H9 (cell line): ENCODE measurements at regions not wholly inside any gene's neighbourhood (a gene's known extent, or its start where the extent isn't known, plus 50 kb on each side); places are given as distances from the start of the nearest gene placed in this dataset.

Experiments used
- DNase-seq: peaks from one replicate; pipeline ENCODE4 v3.0.0-alpha.2; 2017
- H2AFZ ChIP-seq: one replicate; pipeline ENCODE4 v1.6.1; 2013; ENCODE audit warnings: mild to moderate bottlenecking, low read length, control low read depth, moderate library complexity
- H2AK5ac ChIP-seq: 2 replicates; pipeline ENCODE4 v1.6.1; 2013; ENCODE audit warnings: low read length, control low read depth, mixed read lengths; ENCODE audit not compliant: insufficient read length
- H2BK120ac ChIP-seq: one replicate; pipeline ENCODE4 v1.6.1; 2013; ENCODE audit warnings: low read depth, mild to moderate bottlenecking, low read length, control low read depth, inconsistent platforms; ENCODE audit not compliant: poor library complexity, severe bottlenecking
- H2BK12ac ChIP-seq: 2 replicates; pipeline ENCODE4 v1.6.1; 2013; ENCODE audit warnings: low read length, control low read depth, mixed read lengths, low read depth; ENCODE audit not compliant: insufficient read length
- H2BK15ac ChIP-seq: 2 replicates; pipeline ENCODE4 v1.6.1; 2013; ENCODE audit warnings: low read depth, low read length, control low read depth
- H2BK20ac ChIP-seq: one replicate; pipeline ENCODE4 v1.6.1; 2013; ENCODE audit warnings: low read depth, mild to moderate bottlenecking, low read length, control low read depth, inconsistent platforms; ENCODE audit not compliant: poor library complexity, severe bottlenecking
- H2BK5ac ChIP-seq: 2 replicates; pipeline ENCODE4 v1.6.1; 2013; ENCODE audit warnings: low read length, control low read depth, mixed read lengths; ENCODE audit not compliant: insufficient read length
- H3K14ac ChIP-seq: 2 replicates; pipeline ENCODE4 v1.6.1; 2013; ENCODE audit warnings: low read length, control low read depth; ENCODE audit not compliant: insufficient read depth
- H3K18ac ChIP-seq: 2 replicates; pipeline ENCODE4 v1.6.1; 2013; ENCODE audit warnings: low read depth, mild to moderate bottlenecking, mixed read lengths, low read length, control low read depth; ENCODE audit not compliant: insufficient read length
- H3K23ac ChIP-seq: 2 replicates; pipeline ENCODE4 v1.6.1; 2013; ENCODE audit warnings: low read length, control low read depth, mixed read lengths, low read depth; ENCODE audit not compliant: insufficient read length
- H3K23me2 ChIP-seq: 2 replicates; pipeline ENCODE4 v1.6.1; 2013; ENCODE audit warnings: low read depth, mild to moderate bottlenecking, mixed read lengths, low read length, control low read depth; ENCODE audit not compliant: insufficient read length, poor library complexity, severe bottlenecking
- H3K27ac ChIP-seq: 2 replicates; pipeline ENCODE4 v1.5.1; 2013; ENCODE audit warnings: low read length, control low read depth, mixed read lengths, low read depth; ENCODE audit not compliant: insufficient read length
- H3K27me3 ChIP-seq: 2 replicates; pipeline ENCODE4 v1.6.1; 2013; ENCODE audit warnings: low read length, control low read depth, inconsistent platforms; ENCODE audit not compliant: insufficient read depth
- H3K4ac ChIP-seq: 2 replicates; pipeline ENCODE4 v1.6.1; 2013; ENCODE audit warnings: low read depth, mild to moderate bottlenecking, control low read depth, inconsistent platforms, low read length, moderate library complexity
- H3K4me1 ChIP-seq: 2 replicates; pipeline ENCODE4 v1.6.1; 2013; ENCODE audit warnings: low read length, control low read depth, inconsistent platforms; ENCODE audit not compliant: insufficient read depth
- H3K4me2 ChIP-seq: 2 replicates; pipeline ENCODE4 v1.6.1; 2013; ENCODE audit warnings: low read length, control low read depth, mixed read lengths; ENCODE audit not compliant: insufficient read length, insufficient read depth
- H3K56ac ChIP-seq: 2 replicates; pipeline ENCODE4 v1.6.1; 2013; ENCODE audit warnings: low read depth, mild to moderate bottlenecking, mixed read lengths, low read length, control low read depth; ENCODE audit not compliant: insufficient read length
- H3K79me1 ChIP-seq: 2 replicates; pipeline ENCODE4 v1.6.1; 2013; ENCODE audit warnings: low read depth, mild to moderate bottlenecking, moderate library complexity, low read length, control low read depth, inconsistent platforms; ENCODE audit not compliant: insufficient read depth, poor library complexity, severe bottlenecking
- H3K79me2 ChIP-seq: 2 replicates; pipeline ENCODE4 v1.6.1; 2013; ENCODE audit warnings: low read length, control low read depth, inconsistent platforms; ENCODE audit not compliant: insufficient read depth
- H3K9ac ChIP-seq: 2 replicates; pipeline ENCODE4 v1.6.1; 2013; ENCODE audit warnings: low read length, control low read depth, mixed read lengths; ENCODE audit not compliant: insufficient read length; ENCODE audit errors: extremely low read depth
- H3K9me3 ChIP-seq: one replicate; pipeline ENCODE4 v1.6.1; 2013; ENCODE audit warnings: low read depth, low read length, inconsistent platforms; ENCODE audit not compliant: control insufficient read depth
- H3T11ph ChIP-seq: one replicate; pipeline ENCODE4 v1.6.1; 2013; ENCODE audit warnings: mild to moderate bottlenecking, low read length, control low read depth, inconsistent platforms
- H4K20me1 ChIP-seq: one replicate; pipeline ENCODE4 v1.6.1; 2013; ENCODE audit not compliant: control insufficient read depth, insufficient read length, insufficient read depth
- H4K5ac ChIP-seq: 2 replicates; pipeline ENCODE4 v1.6.1; 2013; ENCODE audit warnings: low read depth, mild to moderate bottlenecking, mixed read lengths, low read length, control low read depth; ENCODE audit not compliant: insufficient read length
- H4K8ac ChIP-seq: replicated peaks from 2 replicates; pipeline ENCODE4 v1.6.1; 2013; ENCODE audit warnings: low read length, control low read depth, mixed read lengths, low read depth; ENCODE audit not compliant: insufficient read length
- H4K91ac ChIP-seq: 2 replicates; pipeline ENCODE4 v1.6.1; 2013; ENCODE audit warnings: low read depth, mild to moderate bottlenecking, moderate library complexity, mixed read lengths, low read length, control low read depth; ENCODE audit not compliant: insufficient read length
- H3K27ac Mint-ChIP-seq, 3 experiments: 2 replicates in 2 of 3; 3 replicates in 1 of 3; pipeline ENCODE4 v1.8.0; 2020 to 2021; ENCODE audit warnings: mixed read lengths in 3 of 3, mild to moderate bottlenecking in 1 of 3, moderate library complexity in 1 of 3
- H3K27me3 Mint-ChIP-seq: 2 replicates; pipeline ENCODE4 v1.8.0; 2021; ENCODE audit warnings: low read depth, mild to moderate bottlenecking, moderate library complexity, mixed read lengths
- H3K36me3 Mint-ChIP-seq, 3 experiments: 2 replicates in 2 of 3; 3 replicates in 1 of 3; pipeline ENCODE4 v1.8.0; 2020 to 2021; ENCODE audit warnings: low read depth in 3 of 3, mixed read lengths in 3 of 3; ENCODE audit not compliant: insufficient read depth in 1 of 3
- H3K4me1 Mint-ChIP-seq, 2 experiments: 2 replicates each; pipeline ENCODE4 v1.8.0; 2020; ENCODE audit warnings: mixed read lengths in 2 of 2
- H3K4me3 Mint-ChIP-seq, 2 experiments: 2 replicates in 1 of 2; 3 replicates in 1 of 2; pipeline ENCODE4 v1.8.0; 2020 to 2021; ENCODE audit warnings: mild to moderate bottlenecking in 2 of 2, mixed read lengths in 2 of 2, moderate library complexity in 1 of 2
- H3K9me3 Mint-ChIP-seq, 2 experiments: 2 replicates in 1 of 2; 3 replicates in 1 of 2; pipeline ENCODE4 v1.8.0; 2020; ENCODE audit warnings: mild to moderate bottlenecking in 2 of 2, mixed read lengths in 2 of 2, moderate library complexity in 1 of 2
- CTCF ChIP-seq: fragments of 200-600 bp; sonication (generic); conservative IDR thresholded peaks from 3 replicates; pipeline ENCODE4 v1.8.0; 2021; ENCODE audit warnings: antibody characterized with exemption, mild to moderate bottlenecking
- WGBS: extraction: QIAGEN DNeasy Blood & Tissue Kit; methylation state at CpG from one replicate; pipeline ENCODE4 v1.1.7; 2013; ENCODE audit warnings: missing lambda C conversion rate, low lambda C conversion rate, mixed read lengths; ENCODE audit not compliant: insufficient read length; ENCODE audit errors: extremely low coverage; 5-methylcytosine and 5-hydroxymethylcytosine counted together

- no peak overlapping the region for H2BK120ac ChIP-seq
- H3K9me3 Mint-ChIP-seq = no peaks in the 10 kb centered on the region
- no peaks in the 10 kb centered on the region for H3K27me3 ChIP-seq
- no peak overlapping the region for H3K18ac ChIP-seq
- no peaks in the 10 kb centered on the region for H3K4me1 Mint-ChIP-seq
- no peak overlapping the region for H4K91ac ChIP-seq
- H3K4me3 Mint-ChIP-seq = no peak overlapping the region
- no peak overlapping the region for H2AK5ac ChIP-seq
- no peak overlapping the region for H2BK15ac ChIP-seq
- H2BK12ac ChIP-seq = no peak overlapping the region
- H2BK5ac ChIP-seq = no peak overlapping the region
- H3K79me1 ChIP-seq = no peaks in the 10 kb centered on the region
- H3K9ac ChIP-seq = no peak overlapping the region
- H3K4me1 ChIP-seq = no peaks in the 10 kb centered on the region
- no peak for TF ChIP-seq CTCF
- H4K20me1 ChIP-seq = no peaks in the 10 kb centered on the region
- H3K56ac ChIP-seq = no peak overlapping the region
- no peaks in the 10 kb centered on the region for H3K36me3 Mint-ChIP-seq
- no peak overlapping the region for H3K4ac ChIP-seq
- no peak overlapping the region for H4K8ac ChIP-seq
- no peaks in the 10 kb centered on the region for H3K79me2 ChIP-seq
- H3K27ac ChIP-seq = no peak overlapping the region
- H3K27me3 Mint-ChIP-seq = no peaks in the 10 kb centered on the region
- no peak overlapping the region for H3K27ac Mint-ChIP-seq
- no peak overlapping the region for H3T11ph ChIP-seq
- no peak overlapping the region for H3K23ac ChIP-seq
- no peak overlapping the region for H4K5ac ChIP-seq
- H3K23me2 ChIP-seq = no peaks in the 10 kb centered on the region
- H3K14ac ChIP-seq = no peak overlapping the region
- no peak overlapping the region for H2AFZ ChIP-seq
- no peak overlapping the region for H2BK20ac ChIP-seq
- DNase-seq = no peak
- WGBS = no CpG with 5 or more reads among the region's 1 CpG
- H3K9me3 ChIP-seq = no peaks in the 10 kb centered on the region
- H3K4me2 ChIP-seq = no peak overlapping the region
These were observed 812.3 kb downstream of the MAT2B start for GRCh38 chr5:164317676-164318075.
